Tibial artery (tissue), 4 donors: ENCODE measurements at regions not wholly inside any gene's neighbourhood (a gene's known extent, or its start where the extent isn't known, plus 50 kb on each side); places are given as distances from the start of the nearest gene placed in this dataset.

ENCODE experiments used
- DNase-seq, 2 donors: peaks; one replicate each; pipeline ENCODE4 v3.0.0-alpha.2; 2019
- H3K27ac ChIP-seq, 2 donors: fragments of 200-600 bp; sonication (generic) in 1 of 2; 1 replicate in 1 of 2; 2 replicates in 1 of 2; pipeline ENCODE4 v1.5.1; 2018 to 2019; ENCODE audit warnings: mild to moderate bottlenecking in 1 of 2
- H3K27me3 ChIP-seq, 2 donors: fragments of 200-600 bp; sonication (generic) in 1 of 2; one replicate each; pipeline versions ENCODE4 v1.5.1 to v1.6.0; 2016 to 2019
- H3K36me3 ChIP-seq, 3 donors: fragments of 200-600 bp; sonication (generic) in 2 of 3; one replicate each; pipeline ENCODE4 v1.5.1; 2016 to 2019; ENCODE audit warnings: mild to moderate bottlenecking in 2 of 3
- H3K4me1 ChIP-seq, 4 donors: fragments of 200-600 bp; sonication (generic) in 2 of 4; 1 replicate in 3 of 4; 2 replicates in 1 of 4; pipeline ENCODE4 v1.5.1; 2016 to 2019
- H3K4me3 ChIP-seq, 2 donors: fragments of 200-600 bp; sonication (generic) in 1 of 2; 1 replicate in 1 of 2; 2 replicates in 1 of 2; pipeline ENCODE4 v1.5.1; 2018 to 2019; ENCODE audit warnings: mild to moderate bottlenecking in 2 of 2
- H3K9me3 ChIP-seq, 3 donors: fragments of 200-600 bp; sonication (generic) in 1 of 3; one replicate each; pipeline ENCODE4 v1.5.1; 2016 to 2019
- CTCF ChIP-seq, 2 experiments: fragments of 200-600 bp in 1 of 2; fragments of 450-650 bp in 1 of 2; IDR thresholded peaks; one replicate each; pipeline ENCODE4 v1.5.1; 2017 to 2019; ENCODE audit warnings: antibody characterized with exemption in 2 of 2, mild to moderate bottlenecking in 1 of 2, moderate library complexity in 1 of 2
- intact Hi-C: fragments of 100-400 bp; cut with DNase I; formaldehyde crosslinking; loops from one replicate; pipeline ENCODE4 v1.15.0; 2023; ENCODE audit warnings: low total_unique reads

- TF ChIP-seq CTCF (IDR thresholded peaks at IDR 0.05), result no peak
- Histone ChIP-seq H3K36me3 (no peaks in the 10 kb centered on the region), H3K4me1 (no peaks in the 10 kb centered on the region), H3K27me3 (no peaks in the 10 kb centered on the region), H3K9me3 (no peaks in the 10 kb centered on the region), H3K4me3 (no peak overlapping the region), H3K27ac (no peak overlapping the region)
- DNase-seq, result no peak
- intact Hi-C loops, result no loop called here
These were observed 247.9 kb upstream of the PCDH15 start for GRCh38 chr10:55048830-55049498.

GRCh38 chr10:55043540-55043939, 242.5 kb upstream of the PCDH15 start:
- Histone ChIP-seq H3K27me3 (no peaks in the 10 kb centered on the region), H3K4me3 (no peak overlapping the region), H3K27ac (no peak overlapping the region), H3K9me3 (no peaks in the 10 kb centered on the region), H3K4me1 (no peaks in the 10 kb centered on the region), H3K36me3 (no peaks in the 10 kb centered on the region)
- no peak for TF ChIP-seq CTCF (IDR thresholded peaks at IDR 0.05)
- intact Hi-C loops, result no loop called here
- DNase-seq, result no peak

GRCh38 chr10:55033061-55033460, 232.0 kb upstream of the PCDH15 start:
- no peak for TF ChIP-seq CTCF (IDR thresholded peaks at IDR 0.05)
- Histone ChIP-seq H3K4me3 (no peak overlapping the region), H3K9me3 (no peaks in the 10 kb centered on the region), H3K27ac (no peak overlapping the region), H3K27me3 (no peaks in the 10 kb centered on the region), H3K36me3 (no peaks in the 10 kb centered on the region), H3K4me1 (no peaks in the 10 kb centered on the region)
- intact Hi-C loops, result no loop called here
- no peak for DNase-seq

- DNase-seq, result no peak
- intact Hi-C loops, result no loop called here
- no peaks in the 10 kb centered on the region for H3K9me3 ChIP-seq
- no peak overlapping the region for H3K4me3 ChIP-seq
- H3K27me3 ChIP-seq, result no peaks in the 10 kb centered on the region
- no peak overlapping the region for H3K27ac ChIP-seq
- no peaks in the 10 kb centered on the region for H3K4me1 ChIP-seq
- H3K36me3 ChIP-seq, result no peaks in the 10 kb centered on the region
- TF ChIP-seq CTCF (IDR thresholded peaks at IDR 0.05), result no peak
These were observed 223.7 kb upstream of the PCDH15 start for GRCh38 chr10:55024713-55025112.

GRCh38 chr10:55019439-55019838, 218.4 kb upstream of the PCDH15 start:
- intact Hi-C loops, result no loop called here
- Histone ChIP-seq H3K27me3 (no peaks in the 10 kb centered on the region), H3K4me1 (no peaks in the 10 kb centered on the region), H3K36me3 (no peaks in the 10 kb centered on the region), H3K27ac (no peak overlapping the region), H3K4me3 (no peak overlapping the region), H3K9me3 (no peaks in the 10 kb centered on the region)
- DNase-seq, result no peak
- TF ChIP-seq CTCF (IDR thresholded peaks at IDR 0.05), result no peak

GRCh38 chr10:55013318-55013717, 212.3 kb upstream of the PCDH15 start:
- no peaks in the 10 kb centered on the region for H3K4me1 ChIP-seq
- no peak overlapping the region for H3K27ac ChIP-seq
- H3K36me3 ChIP-seq, result no peaks in the 10 kb centered on the region
- intact Hi-C loops, result no loop called here
- no peak for DNase-seq
- H3K27me3 ChIP-seq, result no peaks in the 10 kb centered on the region
- H3K4me3 ChIP-seq, result no peak overlapping the region
- TF ChIP-seq CTCF (IDR thresholded peaks at IDR 0.05), result no peak
- no peaks in the 10 kb centered on the region for H3K9me3 ChIP-seq
